ENCODE measurements at regions not wholly inside any gene's neighbourhood (a gene's known extent, or its start where the extent isn't known, plus 50 kb on each side); places are given as distances from the start of the nearest gene placed in this dataset.

DNA sequence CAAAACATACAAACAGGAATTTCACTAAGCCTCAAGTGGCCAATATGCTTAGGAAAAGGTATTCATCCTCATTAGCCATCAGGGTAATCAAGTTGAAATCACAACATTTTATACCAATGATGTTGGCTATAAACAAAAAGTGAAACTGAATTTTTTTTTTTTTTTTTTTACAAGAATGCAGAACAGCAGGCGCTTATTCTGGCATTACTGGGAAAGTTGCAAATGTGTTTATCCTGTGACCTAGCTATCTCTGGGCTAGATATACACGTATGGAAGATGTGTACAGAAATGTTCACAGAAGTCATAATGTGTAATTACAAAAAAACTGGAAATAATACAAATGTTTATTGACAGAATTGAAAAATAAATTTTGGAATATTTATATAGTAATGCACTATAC is 1430.4 kb upstream of the TENM3 start:
- TF ChIP-seq, protein P1, sequence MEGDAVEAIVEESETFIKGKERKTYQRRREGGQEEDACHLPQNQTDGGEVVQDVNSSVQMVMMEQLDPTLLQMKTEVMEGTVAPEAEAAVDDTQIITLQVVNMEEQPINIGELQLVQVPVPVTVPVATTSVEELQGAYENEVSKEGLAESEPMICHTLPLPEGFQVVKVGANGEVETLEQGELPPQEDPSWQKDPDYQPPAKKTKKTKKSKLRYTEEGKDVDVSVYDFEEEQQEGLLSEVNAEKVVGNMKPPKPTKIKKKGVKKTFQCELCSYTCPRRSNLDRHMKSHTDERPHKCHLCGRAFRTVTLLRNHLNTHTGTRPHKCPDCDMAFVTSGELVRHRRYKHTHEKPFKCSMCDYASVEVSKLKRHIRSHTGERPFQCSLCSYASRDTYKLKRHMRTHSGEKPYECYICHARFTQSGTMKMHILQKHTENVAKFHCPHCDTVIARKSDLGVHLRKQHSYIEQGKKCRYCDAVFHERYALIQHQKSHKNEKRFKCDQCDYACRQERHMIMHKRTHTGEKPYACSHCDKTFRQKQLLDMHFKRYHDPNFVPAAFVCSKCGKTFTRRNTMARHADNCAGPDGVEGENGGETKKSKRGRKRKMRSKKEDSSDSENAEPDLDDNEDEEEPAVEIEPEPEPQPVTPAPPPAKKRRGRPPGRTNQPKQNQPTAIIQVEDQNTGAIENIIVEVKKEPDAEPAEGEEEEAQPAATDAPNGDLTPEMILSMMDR (IDR thresholded peaks at IDR 0.05; ENCODE audit: borderline replicate concordance, extremely low read depth, low read length, poor library complexity, severe bottlenecking) = no peak
- no peak for TF ChIP-seq EZH2 (IDR thresholded peaks at IDR 0.05; ENCODE audit: borderline replicate concordance, low read depth, low read length, severe bottlenecking)
